PFSK-1 (cell line): ENCODE measurements at regions not wholly inside any gene's neighbourhood (a gene's known extent, or its start where the extent isn't known, plus 50 kb on each side); places are given as distances from the start of the nearest gene placed in this dataset.

Experiments used
- POLR2AphosphoS5 ChIP-seq: IDR thresholded peaks from 2 replicates; pipeline ENCODE4 v1.6.1; 2012; ENCODE audit warnings: low read depth, mild to moderate bottlenecking, control low read depth, low read length, moderate library complexity
- REST ChIP-seq, 2 experiments: IDR thresholded peaks; 2 replicates each; pipeline versions ENCODE4 v1.6.1 to v1.8.0; 2011 to 2012; ENCODE audit warnings: low read depth in 2 of 2, low read length in 2 of 2, control low read depth in 1 of 2, inconsistent platforms in 1 of 2, mild to moderate bottlenecking in 1 of 2, moderate library complexity in 1 of 2; ENCODE audit not compliant: insufficient read depth in 1 of 2
- SIN3A ChIP-seq: IDR thresholded peaks from 2 replicates; pipeline ENCODE4 v1.6.1; 2012; ENCODE audit warnings: mild to moderate bottlenecking, low read length, moderate library complexity, borderline replicate concordance; ENCODE audit not compliant: insufficient read depth
- TAF1 ChIP-seq: IDR thresholded peaks from 2 replicates; pipeline ENCODE4 v1.6.1; 2012; ENCODE audit warnings: low read length, control low read depth, borderline replicate concordance; ENCODE audit not compliant: insufficient read depth

DNA sequence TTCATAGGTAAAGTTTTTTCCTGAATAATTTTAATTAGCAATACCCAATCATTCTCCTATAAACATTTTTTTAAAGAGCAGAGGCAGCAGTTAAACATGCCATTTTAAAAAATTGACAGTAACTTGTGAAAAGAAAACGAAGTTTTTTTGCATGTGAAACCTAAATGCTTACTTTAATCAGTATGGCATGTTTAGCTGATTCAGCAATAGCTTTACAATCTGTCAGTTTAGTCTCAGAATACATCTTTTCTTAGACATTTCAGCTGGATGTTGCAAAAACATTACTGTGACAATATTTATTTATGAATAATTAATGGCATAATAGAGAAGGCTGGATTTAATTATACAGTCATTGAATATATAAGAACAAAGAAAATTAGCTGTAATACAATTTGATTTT lies 1132.4 kb upstream of the ADGRL2 start:
- no peak for TF ChIP-seq TAF1
- no peak for TF ChIP-seq SIN3A
- no peak for TF ChIP-seq REST (IDR thresholded peaks at IDR 0.05; ENCODE audit: insufficient read depth in 1 of 2, low read depth in 2 of 2, low read length in 2 of 2)
- no peak for TF ChIP-seq POLR2AphosphoS5
